ENCODE measurements at regions not wholly inside any gene's neighbourhood (a gene's known extent, or its start where the extent isn't known, plus 50 kb on each side); places are given as distances from the start of the nearest gene placed in this dataset.
"Not testable (repeated sequence)": the region's sequence is repeated elsewhere in the genome, so short reads cannot be mapped to it uniquely, and the experiment has no call there.

GRCh38 chr13:109939838-109940237, 153.5 kb upstream of the IRS2 start:
- no peak for DNase-seq (ENCODE audit: low spot score)

DNA sequence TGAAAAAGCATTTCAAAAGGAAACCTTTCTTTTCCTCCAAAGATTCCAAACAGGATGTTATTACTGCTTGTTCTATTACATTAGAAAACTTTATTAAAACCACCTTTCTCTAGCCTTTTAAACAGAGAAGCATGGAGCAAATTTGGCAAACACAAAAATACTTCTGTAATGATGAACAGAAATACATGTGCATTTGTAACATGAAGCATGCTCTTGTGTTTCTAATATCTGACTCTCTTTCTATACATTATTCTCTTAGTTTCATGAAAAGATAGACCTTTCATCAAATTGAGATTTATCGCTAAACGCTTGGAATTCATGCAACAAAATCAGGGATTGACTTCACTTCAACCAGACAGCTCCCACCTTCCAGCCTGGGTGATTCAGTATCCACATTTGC, 152.8 kb upstream of the IRS2 start:
- no peak for DNase-seq (ENCODE audit: low spot score)

DNA sequence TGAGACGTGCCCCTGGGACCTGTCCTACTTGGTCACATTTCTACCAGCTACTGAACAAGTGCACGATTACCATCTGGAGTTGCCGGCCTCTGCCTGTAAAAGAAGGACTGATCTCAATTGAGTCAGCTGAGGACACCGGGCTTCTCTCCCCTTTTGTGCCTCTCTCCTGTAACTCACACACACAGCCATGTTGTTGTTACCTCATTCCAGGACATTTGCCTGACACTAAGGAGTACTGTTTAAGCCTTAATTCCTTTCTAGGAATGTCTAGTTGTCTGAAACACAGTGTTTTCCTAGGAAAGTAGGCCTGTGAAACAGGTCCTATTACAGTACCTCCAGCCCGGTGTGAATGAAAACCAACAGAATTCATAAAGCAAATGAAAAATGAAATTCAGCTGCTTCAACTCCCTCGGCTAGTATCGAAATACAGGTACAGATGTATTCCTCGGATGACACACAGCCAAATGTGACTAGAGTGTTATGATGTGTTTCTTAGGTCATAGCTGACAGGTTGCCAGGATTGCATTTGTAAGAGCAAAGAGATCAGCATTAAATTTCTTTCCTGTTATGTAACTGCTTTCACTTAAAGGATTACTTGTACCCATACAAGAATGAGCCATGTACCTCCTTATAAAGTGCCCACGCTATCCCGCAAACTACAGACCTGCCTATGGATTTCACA, 152.0 kb upstream of the IRS2 start:
- DNase-seq (ENCODE audit: low spot score): no peak

DNA sequence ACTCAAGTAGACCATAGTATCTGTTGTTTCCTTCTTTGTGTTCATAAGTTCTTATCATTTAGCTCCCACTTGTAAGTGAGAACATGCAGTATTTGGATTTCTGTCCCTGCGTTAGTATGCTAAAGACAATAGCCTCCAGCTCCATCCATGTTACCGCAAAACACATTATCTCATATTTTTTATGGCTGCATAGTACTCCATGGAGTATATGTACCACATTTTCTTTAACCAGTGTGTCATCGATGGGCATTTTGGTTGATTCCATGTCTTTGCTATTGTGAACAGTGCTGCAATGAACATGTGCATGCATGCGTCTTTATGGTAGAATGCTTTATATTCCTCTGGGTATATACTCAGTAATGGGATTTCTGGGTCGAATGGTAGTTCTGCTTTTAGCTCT, 148.1 kb upstream of the IRS2 start:
- DNase-seq (ENCODE audit: low spot score): not testable (repeated sequence)

DNA sequence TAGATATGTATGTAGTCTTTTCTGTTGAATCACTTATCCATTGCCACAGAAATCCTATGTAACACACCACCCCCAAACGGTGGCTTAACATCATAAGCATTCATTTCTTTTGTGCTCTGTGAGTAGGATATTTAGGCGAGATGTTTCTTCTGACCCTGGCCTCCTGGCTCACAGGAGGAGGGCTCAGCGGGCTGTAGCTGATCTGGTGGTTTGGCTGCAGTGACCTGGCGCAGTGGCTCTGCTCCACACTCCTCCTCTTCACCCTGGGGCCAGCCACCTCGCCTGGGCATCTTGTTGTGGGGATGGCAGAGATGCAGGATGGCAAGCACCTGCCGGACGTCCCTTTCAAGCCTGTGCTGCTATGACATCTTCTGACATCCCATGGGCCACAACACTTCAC, 147.1 kb upstream of the IRS2 start:
- no peak for DNase-seq (ENCODE audit: low spot score)

GRCh38 chr13:109924376-109924775, 138.0 kb upstream of the IRS2 start:
- no peak for DNase-seq (ENCODE audit: low spot score)

- DNase-seq (ENCODE audit: low spot score): no peak
Measured at GRCh38 chr13:109922518-109922917, 136.1 kb upstream of the IRS2 start.

GRCh38 chr13:109919715-109920375, 133.5 kb upstream of the IRS2 start:
- no peak for DNase-seq (ENCODE audit: low spot score)

DNA sequence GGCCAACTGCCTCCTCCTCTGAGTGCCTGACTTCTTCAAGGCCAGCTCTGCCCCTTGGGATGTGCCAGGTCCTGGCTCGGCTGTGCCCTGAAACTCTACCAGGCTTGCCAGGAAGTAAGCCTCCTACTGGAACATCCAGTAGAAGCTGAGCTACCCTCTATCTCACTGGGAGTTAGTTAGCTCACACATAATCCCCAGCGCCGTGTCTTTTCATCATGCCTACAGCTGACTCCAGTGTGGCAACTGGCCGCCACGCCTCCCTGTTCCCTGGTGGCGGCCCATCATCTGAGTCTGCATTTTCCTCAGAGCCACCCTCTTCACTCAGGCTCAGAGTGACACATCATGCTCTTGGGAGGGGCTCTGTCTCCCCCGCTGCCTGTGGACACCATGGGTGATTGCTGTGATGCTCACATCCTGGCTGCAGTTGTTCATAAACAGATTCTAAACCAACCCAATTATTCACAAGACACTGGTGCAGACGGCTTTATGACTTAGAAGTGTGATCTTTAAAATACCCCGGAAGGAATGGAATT, 131.9 kb upstream of the IRS2 start:
- no peak for DNase-seq (ENCODE audit: low spot score)

- DNase-seq (ENCODE audit: low spot score): no peak
Measured at GRCh38 chr13:109917422-109917821, 131.0 kb upstream of the IRS2 start.

GRCh38 chr13:109913936-109914510, 127.6 kb upstream of the IRS2 start:
- no peak for DNase-seq (ENCODE audit: low spot score)

DNA sequence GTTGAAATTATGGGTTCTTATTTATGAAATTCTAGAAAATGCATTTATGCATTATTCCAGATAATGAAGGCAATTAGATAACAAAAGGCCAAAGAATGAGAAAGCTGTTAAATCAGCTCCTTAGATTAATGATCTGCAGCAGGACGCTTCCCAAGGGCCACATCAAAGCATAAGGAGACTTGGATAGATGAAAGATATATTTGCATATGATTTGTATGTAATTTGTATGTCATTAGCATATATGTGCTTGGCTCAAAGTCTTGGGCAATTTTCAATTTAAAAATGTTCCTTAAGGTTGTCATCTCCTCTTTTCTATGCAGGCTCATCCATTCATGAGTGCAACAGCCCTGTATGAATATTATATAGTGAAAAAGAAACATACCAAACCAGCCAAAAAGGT, 126.8 kb upstream of the IRS2 start:
- no peak for DNase-seq (ENCODE audit: low spot score)

GRCh38 chr13:109910194-109910593, 123.8 kb upstream of the IRS2 start:
- no peak for DNase-seq (ENCODE audit: low spot score)

DNA sequence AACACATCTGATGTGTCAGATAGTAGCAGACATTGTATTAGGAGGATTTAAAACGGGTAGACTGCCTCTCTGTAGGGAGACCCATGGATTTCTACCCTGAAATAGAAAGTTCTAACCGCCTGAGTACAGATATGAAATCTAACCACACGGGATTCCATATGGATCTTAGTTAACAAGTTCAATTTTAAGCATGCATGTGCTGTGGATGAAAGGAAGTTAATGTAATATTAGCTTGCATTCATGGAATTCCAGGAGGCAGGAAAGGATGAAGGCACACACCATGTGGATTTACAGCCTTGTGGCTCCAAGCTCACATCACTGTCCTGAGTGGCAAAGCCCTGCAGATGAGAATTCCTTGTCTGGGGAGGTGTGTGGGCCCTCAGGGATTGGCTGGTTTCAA, 120.6 kb upstream of the IRS2 start:
- DNase-seq (ENCODE audit: low spot score): no peak

DNA sequence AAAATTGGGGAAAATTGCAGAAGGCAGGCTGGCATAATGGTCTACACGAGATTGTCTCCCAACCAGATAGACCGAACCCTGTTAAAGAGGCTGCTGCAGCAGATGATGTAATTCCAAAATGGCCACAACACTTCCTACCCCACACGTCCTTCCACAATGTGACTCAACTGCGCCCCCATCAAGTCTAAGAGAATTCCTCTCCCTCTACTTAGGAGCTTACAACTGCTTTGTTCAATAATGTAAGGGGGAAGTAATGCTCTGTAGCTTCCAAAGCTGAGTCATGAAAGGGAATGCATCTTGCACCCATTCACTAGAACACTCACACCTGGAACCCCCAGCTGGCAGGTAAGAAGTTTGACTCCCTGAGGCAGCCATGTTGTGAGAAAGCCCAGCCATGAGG, 117.8 kb upstream of the IRS2 start:
- DNase-seq (ENCODE audit: low spot score): no peak

DNA sequence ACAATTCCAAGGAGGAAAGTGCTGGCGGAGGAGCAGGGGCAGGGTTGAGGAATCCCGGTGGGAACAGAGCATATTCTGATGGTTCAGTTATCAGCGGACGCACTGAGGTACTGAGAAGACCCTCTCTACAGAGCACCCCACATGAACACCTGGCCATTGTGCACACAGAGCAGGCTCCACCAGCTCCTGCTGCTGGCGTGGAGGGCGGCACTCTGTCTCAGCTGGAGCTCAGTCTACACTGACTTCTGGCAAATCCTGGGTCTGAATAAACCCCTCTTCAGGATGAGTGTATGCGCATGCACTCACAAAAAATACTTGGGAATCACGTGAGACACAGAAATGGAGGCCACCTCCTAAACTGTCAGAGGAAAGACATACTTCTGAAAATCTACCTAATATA, 114.4 kb upstream of the IRS2 start:
- no peak for DNase-seq (ENCODE audit: low spot score)

DNA sequence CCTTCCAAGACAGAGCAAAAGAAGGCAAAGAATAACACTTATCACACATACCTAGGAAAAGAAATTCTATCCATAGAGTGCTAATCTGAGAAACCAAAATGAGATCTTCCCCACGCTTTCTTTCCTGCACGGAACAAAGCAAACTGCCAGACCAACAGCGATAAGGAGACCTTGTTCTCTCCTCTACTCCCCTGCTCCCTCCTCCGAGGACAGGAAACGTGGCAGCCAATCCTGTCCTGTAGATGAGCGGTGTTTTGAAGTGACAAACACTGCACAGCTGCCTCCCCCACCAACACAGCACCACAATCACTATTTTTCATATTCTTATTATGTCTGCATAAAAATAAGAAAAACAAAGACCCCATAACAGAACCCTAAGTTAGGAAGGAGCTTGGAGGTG, 113.9 kb upstream of the IRS2 start:
- DNase-seq (ENCODE audit: low spot score): no peak

- DNase-seq (ENCODE audit: low spot score): no peak
Measured at GRCh38 chr13:109899748-109900147, 113.4 kb upstream of the IRS2 start.

GRCh38 chr13:109899316-109899715, 112.9 kb upstream of the IRS2 start:
- DNase-seq (ENCODE audit: low spot score): no peak

DNA sequence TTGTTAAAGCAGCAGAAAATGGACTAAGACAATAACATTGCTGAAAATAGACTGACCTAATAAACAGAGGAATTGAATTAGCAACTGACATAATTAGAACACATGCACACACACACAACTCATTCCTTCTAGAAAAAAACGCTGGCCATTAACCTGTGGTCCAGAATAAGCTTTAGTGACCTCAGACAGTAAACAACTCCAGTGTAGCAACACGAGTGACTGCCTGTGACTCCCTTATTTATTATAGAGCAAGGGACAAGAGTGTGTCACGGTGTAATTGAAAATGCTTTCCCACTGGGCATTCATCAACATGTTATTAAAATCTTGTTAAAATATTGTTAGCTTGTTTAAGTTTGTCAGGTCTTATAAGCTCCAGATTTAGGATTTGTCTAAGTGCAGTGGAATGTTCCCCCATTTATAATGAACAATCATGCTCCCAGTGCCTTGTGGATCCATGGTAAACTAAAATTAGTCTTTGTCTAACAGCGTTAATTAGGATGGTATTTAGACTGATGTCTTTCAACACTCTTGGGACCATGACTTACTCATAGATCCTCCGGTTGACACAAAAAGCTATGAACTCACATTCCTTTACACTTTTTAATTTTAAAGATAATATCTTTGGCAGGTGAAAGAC, 111.7 kb upstream of the IRS2 start:
- DNase-seq (ENCODE audit: low spot score): no peak

DNA sequence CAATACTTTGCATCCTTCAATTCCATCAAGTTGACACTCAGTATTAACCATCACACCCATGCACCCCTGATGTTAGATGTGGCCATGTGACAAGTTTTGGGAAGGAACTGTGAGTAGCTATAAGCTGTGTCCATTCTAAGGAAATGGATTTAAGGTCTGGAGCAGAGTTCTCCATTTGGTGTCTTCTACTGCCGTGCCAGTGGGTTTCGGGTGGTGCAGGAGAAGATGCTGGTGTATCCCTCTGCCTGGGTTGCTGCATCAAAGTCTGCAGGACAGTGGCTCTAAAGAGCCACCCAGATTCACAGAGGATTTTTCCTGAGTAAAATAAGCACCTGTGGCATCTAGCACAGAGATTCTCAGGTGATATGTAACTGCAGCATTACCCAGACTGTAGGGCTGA, 105.7 kb upstream of the IRS2 start:
- DNase-seq (ENCODE audit: low spot score): no peak

GRCh38 chr13:109885235-109885634, 98.9 kb upstream of the IRS2 start:
- DNase-seq (ENCODE audit: low spot score): no peak

GRCh38 chr13:109884462-109884861, 98.1 kb upstream of the IRS2 start:
- no peak for DNase-seq (ENCODE audit: low spot score)
